Heart right ventricle (tissue), 16 donors: ENCODE measurements at regions not wholly inside any gene's neighbourhood (a gene's known extent, or its start where the extent isn't known, plus 50 kb on each side); places are given as distances from the start of the nearest gene placed in this dataset.

Experiments
- ATAC-seq, 8 donors: fragments of 200-7000 bp; cut with Tn5 transposase; one replicate each; pipeline ENCODE4 v1.9.1; 2020; ENCODE audit warnings: mild to moderate bottlenecking in 8 of 8, moderate library complexity in 8 of 8, moderate number of reproducible peaks in 1 of 8
- DNase-seq, 2 donors: peaks; one replicate each; pipeline ENCODE4 v3.0.0-alpha.2; 2020
- H3K27ac ChIP-seq, 10 donors: fragments of 200-600 bp; sonication (generic) in 2 of 10; one replicate each; pipeline versions ENCODE4 v1.5.0 to v1.8.0; 2020 to 2022; ENCODE audit warnings: mild to moderate bottlenecking in 3 of 10
- H3K27me3 ChIP-seq, 7 donors: fragments of 200-600 bp; one replicate each; pipeline ENCODE4 v1.8.0; 2021 to 2022; ENCODE audit warnings: mild to moderate bottlenecking in 2 of 7
- H3K36me3 ChIP-seq, 9 donors: fragments of 200-600 bp; sonication (generic) in 1 of 9; one replicate each; pipeline versions ENCODE4 v1.5.0 to v1.8.0; 2020 to 2022; ENCODE audit warnings: mild to moderate bottlenecking in 2 of 9
- H3K4me1 ChIP-seq, 9 donors: fragments of 200-600 bp; sonication (generic) in 1 of 9; one replicate each; pipeline versions ENCODE4 v1.5.0 to v1.8.0; 2020 to 2022; ENCODE audit warnings: mild to moderate bottlenecking in 4 of 9
- H3K4me3 ChIP-seq, 10 donors: fragments of 200-600 bp; sonication (generic) in 2 of 10; one replicate each; pipeline versions ENCODE4 v1.5.0 to v1.8.0; 2020 to 2022; ENCODE audit warnings: mild to moderate bottlenecking in 7 of 10, moderate library complexity in 2 of 10
- H3K9me3 ChIP-seq, 11 donors: fragments of 200-600 bp in 10 of 11; sonication (generic) in 2 of 11; one replicate each; pipeline versions ENCODE4 v1.5.0 to v1.8.0; 2013 to 2022; ENCODE audit warnings: mild to moderate bottlenecking in 2 of 11, control low read depth in 1 of 11, moderate library complexity in 1 of 11
- WGBS, 2 donors: extraction: QIAGEN DNeasy Blood & Tissue Kit; methylation state at CpG; one replicate each; pipeline ENCODE4 v1.1.7; 2013; ENCODE audit warnings: inconsistent platforms in 1 of 2; 5-methylcytosine and 5-hydroxymethylcytosine counted together
- intact Hi-C, 10 donors: fragments of 100-400 bp; cut with DNase I; formaldehyde crosslinking; loops; one replicate each; pipeline versions ENCODE4 v1.11.1 to v1.14.2; 2022
- TF ChIP-seq, protein P1 (sequence below), 9 donors: fragments of 200-600 bp; sonication (generic) in 2 of 9; IDR thresholded peaks; one replicate each; pipeline versions ENCODE4 v1.5.0 to v1.8.0; 2021 to 2022; ENCODE audit warnings: antibody characterized with exemption in 9 of 9, mild to moderate bottlenecking in 5 of 9, moderate library complexity in 1 of 9
- donor health status: Arrhythmogenic right ventricular cardiomyopathy.
- donor health status: ischemic (EF 13 %, LVEDD 7.1; RV severe dilation, severe dysfunction).
- donor health status: healthy with polysubstance abuse.
- donor health status: DM: no; HTN: yes; CAD: no.
- donor health status: DM: no; HTN: no; CAD: no.
- donor health status: ischemic (EF 25% LVEDD 6.9; RV normal size, moderate dysfunction).
- donor health status: ischemic (EF 25% LVEDD 5.7; RV mildly dilated, moderate dysfunction).
- donor health status: healthy.
- donor health status: DM: yes; HTN: yes; CAD: no.
- donor health status: Ischemic cardiomyopathy.
- donor health status: ischemic (EF 35%, LVEDD 5.7; RV mildly dilated, moderate dysfunction).
- donor health status: nonischemic (EF 11% LVEDD 7.7; RV severe dilation, severe dysfunction).
- donor health status: DM: yes; HTN: yes; CAD: no.
- donor health status: PGD.
- donor health status: ischemic (EF 29% LVEDD 5.4; RV normal size, mild dysfunction).
- donor health status: nonischemic (EF 23%, LVEDD 6.1; RV moderate dilation, normal function).

DNA sequence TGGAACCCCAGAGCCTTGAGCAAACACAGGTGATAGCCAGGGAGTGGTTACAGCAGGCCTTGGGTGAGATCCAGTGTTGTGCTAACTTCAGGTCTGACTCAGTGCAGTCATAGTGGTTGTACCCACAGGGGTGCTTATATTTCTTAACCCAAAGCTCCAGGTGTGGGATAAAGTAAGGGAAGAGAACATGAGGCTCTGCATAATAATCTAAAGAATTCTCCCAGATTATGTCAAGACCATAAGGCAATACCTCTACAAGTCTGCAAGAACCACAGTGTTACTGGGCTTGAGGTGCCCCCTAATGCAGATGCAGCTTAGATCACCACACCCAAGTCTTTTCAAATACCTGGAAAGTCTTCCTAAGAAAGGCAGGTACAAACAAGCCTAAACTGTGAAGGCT lies 485.4 kb downstream of the RFC3 start:
- ATAC-seq (no peak), DNase-seq (no peak)
- no peaks in the 10 kb centered on the region for H3K27me3 ChIP-seq
- TF ChIP-seq, protein P1, sequence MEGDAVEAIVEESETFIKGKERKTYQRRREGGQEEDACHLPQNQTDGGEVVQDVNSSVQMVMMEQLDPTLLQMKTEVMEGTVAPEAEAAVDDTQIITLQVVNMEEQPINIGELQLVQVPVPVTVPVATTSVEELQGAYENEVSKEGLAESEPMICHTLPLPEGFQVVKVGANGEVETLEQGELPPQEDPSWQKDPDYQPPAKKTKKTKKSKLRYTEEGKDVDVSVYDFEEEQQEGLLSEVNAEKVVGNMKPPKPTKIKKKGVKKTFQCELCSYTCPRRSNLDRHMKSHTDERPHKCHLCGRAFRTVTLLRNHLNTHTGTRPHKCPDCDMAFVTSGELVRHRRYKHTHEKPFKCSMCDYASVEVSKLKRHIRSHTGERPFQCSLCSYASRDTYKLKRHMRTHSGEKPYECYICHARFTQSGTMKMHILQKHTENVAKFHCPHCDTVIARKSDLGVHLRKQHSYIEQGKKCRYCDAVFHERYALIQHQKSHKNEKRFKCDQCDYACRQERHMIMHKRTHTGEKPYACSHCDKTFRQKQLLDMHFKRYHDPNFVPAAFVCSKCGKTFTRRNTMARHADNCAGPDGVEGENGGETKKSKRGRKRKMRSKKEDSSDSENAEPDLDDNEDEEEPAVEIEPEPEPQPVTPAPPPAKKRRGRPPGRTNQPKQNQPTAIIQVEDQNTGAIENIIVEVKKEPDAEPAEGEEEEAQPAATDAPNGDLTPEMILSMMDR (IDR thresholded peaks at IDR 0.05) = no peak
- no peaks in the 10 kb centered on the region for H3K36me3 ChIP-seq
- H3K9me3 ChIP-seq = peaks cover 0 to 25% (median 7%) of the 10 kb centered on the region in 11 donors
- intact Hi-C loops = no loop called here
- H3K27ac ChIP-seq = no peak overlapping the region
- no peak overlapping the region for H3K4me3 ChIP-seq
- peaks cover 0 to 8% (median 0%) of the 10 kb centered on the region in 9 donors for H3K4me1 ChIP-seq

- 69 to 70% methylated on average over 5 of the region's 5 CpGs for WGBS, 2 donors
- Histone ChIP-seq H3K27ac (no peak overlapping the region), H3K4me1 (no peaks in the 10 kb centered on the region), H3K9me3 (peaks cover 0 to 25% (median 5%) of the 10 kb centered on the region in 11 donors), H3K36me3 (no peaks in the 10 kb centered on the region), H3K27me3 (no peaks in the 10 kb centered on the region), H3K4me3 (no peak overlapping the region)
- TF ChIP-seq, protein P1 (IDR thresholded peaks at IDR 0.05) = no peak
- ATAC-seq (no peak), DNase-seq (no peak)
- intact Hi-C loops = no loop called here
Observed at GRCh38 chr13:34307607-34308006, 489.7 kb downstream of the RFC3 start.

DNA sequence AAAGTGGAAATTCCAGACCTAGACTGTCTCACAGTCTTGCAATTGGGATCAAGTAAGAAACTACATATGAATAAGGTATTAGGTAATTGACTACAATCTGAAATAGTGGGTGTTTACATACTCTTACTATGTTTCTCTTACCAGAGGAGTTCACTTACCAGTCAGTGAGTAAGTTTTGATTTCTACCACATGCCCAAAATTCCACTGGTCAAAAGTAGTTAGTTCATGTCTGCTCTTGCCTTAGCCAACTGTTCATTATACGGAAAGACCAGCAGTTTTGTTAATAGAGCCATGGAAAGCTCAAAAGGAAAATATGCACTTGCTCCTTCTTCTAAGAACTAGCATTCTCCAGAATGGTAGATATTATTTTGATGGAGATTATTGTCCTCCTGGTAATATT lies 490.8 kb downstream of the RFC3 start:
- no peaks in the 10 kb centered on the region for H3K4me1 ChIP-seq
- H3K27me3 ChIP-seq = no peaks in the 10 kb centered on the region
- no peak overlapping the region for H3K27ac ChIP-seq
- peaks cover 0 to 16% (median 2%) of the 10 kb centered on the region in 11 donors for H3K9me3 ChIP-seq
- WGBS, 2 donors = 90 to 95% methylated on average over 1 of the region's 1 CpG
- DNase-seq (no peak), ATAC-seq (no peak)
- H3K4me3 ChIP-seq = no peak overlapping the region
- intact Hi-C loops = no loop called here
- TF ChIP-seq, protein P1 (IDR thresholded peaks at IDR 0.05) = no peak
- H3K36me3 ChIP-seq = no peaks in the 10 kb centered on the region

DNA sequence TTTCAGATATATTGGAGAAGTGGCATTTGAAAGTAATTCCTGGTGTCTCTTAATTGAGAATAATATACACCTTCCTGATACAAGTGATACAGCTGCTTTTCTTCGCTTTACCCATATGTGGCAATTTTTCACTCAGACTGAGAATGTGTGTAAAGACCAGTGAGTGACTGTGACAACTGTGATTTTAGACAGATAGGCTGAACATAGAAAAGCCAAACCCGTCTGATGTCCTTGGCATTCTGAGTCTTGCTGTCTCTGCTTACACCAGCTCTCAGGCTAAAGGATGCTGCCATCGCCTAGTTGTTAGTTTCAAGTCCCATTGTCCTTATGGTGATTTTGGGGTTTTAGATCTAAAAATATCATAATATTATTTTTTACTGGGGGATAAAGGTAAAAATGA lies 492.6 kb downstream of the RFC3 start:
- 90 to 94% methylated on average over 3 of the region's 3 CpGs for WGBS, 2 donors
- H3K9me3 ChIP-seq = no peaks in the 10 kb centered on the region
- intact Hi-C loops = no loop called here
- no peak overlapping the region for H3K4me3 ChIP-seq
- no peak for DNase-seq
- ATAC-seq = no peak
- TF ChIP-seq, protein P1 (IDR thresholded peaks at IDR 0.05) = no peak
- H3K27me3 ChIP-seq = no peaks in the 10 kb centered on the region
- no peak overlapping the region for H3K27ac ChIP-seq
- H3K4me1 ChIP-seq = no peaks in the 10 kb centered on the region
- H3K36me3 ChIP-seq = no peaks in the 10 kb centered on the region

- no peaks in the 10 kb centered on the region for H3K4me1 ChIP-seq
- H3K27ac ChIP-seq = no peak overlapping the region
- no peaks in the 10 kb centered on the region for H3K27me3 ChIP-seq
- H3K4me3 ChIP-seq = no peak overlapping the region
- DNase-seq = no peak
- intact Hi-C loops = no loop called here
- H3K9me3 ChIP-seq = no peaks in the 10 kb centered on the region
- ATAC-seq = no peak
- no peaks in the 10 kb centered on the region for H3K36me3 ChIP-seq
- TF ChIP-seq, protein P1 (IDR thresholded peaks at IDR 0.05) = no peak
Observed at GRCh38 chr13:34311251-34311650, 493.3 kb downstream of the RFC3 start.
